ENCODE measurements at regions not wholly inside any gene's neighbourhood (a gene's known extent, or its start where the extent isn't known, plus 50 kb on each side); places are given as distances from the start of the nearest gene placed in this dataset.

DNA sequence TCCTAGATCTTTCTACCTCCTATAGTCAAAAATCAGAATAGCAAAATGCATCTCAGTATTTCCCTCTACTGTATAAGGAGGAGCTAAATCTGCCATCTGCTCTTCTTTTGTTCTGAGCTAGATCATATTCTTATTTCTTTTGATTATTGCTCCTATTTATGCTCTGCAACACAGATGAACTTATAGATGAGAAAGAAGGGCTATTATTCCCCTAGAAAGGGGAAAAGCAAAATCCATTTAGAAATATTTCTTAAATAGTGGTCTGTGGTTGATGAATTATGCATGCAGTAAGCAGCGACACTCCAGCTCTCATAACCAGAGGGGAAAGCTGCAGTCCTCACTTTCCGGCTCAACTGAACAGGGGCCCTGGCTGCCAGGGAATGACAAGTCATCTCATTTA lies 207.3 kb upstream of the SORCS1 start:
- DNase-seq (ENCODE audit: low read depth) = no peak

DNA sequence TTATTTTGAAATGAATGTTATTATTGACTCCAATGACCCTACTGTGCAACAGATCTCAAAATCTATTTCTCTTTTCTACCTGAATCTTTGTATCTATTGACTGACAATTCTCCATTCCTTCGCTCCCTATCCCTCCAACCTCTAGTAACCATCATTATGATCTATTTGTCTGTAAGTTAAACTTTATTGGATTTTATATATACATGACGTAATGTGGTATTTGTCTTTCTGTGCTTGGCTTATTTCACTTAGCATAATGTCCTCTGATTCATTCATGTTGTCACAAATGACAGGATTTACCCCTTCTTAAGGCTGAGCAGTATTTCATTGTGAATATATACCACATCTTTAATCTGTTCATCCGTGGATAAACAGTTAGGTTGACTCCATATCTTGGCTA lies 200.4 kb upstream of the SORCS1 start:
- no peak for DNase-seq (ENCODE audit: low read depth)

GRCh38 chr10:107362306-107362705 lies 197.8 kb upstream of the SORCS1 start:
- no peak for DNase-seq (ENCODE audit: low read depth)

- no peak for DNase-seq (ENCODE audit: low read depth)
Observed at GRCh38 chr10:107357033-107357432, 192.5 kb upstream of the SORCS1 start.

GRCh38 chr10:107356396-107356795 lies 191.9 kb upstream of the SORCS1 start:
- no peak for DNase-seq (ENCODE audit: low read depth)

- no peak for DNase-seq (ENCODE audit: low read depth)
Observed at GRCh38 chr10:107342711-107343110, 178.2 kb upstream of the SORCS1 start.

DNA sequence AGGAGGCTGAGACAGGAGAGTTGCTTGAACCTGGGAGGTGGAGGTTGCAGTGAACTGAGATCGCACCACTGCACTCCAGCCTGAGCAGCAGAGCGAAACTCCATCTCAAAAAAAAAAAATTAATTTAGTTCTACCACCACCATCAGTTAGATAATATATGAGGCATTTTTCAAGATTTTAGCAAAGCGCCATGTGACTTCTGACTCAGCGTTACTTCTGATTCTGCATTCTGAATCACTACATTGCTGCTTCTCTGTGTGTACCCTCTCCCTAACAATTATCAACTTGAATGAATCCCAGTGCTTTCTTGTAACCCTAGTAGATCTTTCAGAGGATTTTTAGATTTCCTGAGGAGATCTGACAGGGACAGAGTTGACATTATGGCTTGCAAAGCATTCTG lies 176.8 kb upstream of the SORCS1 start:
- no peak for DNase-seq (ENCODE audit: low read depth)

DNA sequence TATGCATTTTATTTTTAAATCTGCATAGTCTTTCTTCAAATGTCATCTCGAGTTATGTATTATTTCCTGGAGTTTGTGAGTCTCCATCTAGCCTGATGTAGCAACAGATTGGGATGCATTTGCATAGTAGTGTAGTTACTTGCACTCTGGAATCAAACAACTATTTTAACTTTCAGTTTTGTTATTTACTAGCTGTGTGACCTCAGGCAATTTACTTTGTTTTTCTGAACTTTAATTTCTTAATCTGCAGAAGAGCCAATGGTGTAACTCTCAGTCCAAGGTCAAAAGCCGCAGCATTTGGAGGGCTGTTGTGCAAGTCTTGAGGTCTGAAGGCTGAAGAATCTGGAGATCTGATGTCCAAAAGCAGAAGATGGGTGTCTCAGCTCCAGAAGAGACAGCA lies 175.8 kb upstream of the SORCS1 start:
- no peak for DNase-seq (ENCODE audit: low read depth)

GRCh38 chr10:107336061-107336460 lies 171.6 kb upstream of the SORCS1 start:
- no peak for DNase-seq (ENCODE audit: low read depth)

DNA sequence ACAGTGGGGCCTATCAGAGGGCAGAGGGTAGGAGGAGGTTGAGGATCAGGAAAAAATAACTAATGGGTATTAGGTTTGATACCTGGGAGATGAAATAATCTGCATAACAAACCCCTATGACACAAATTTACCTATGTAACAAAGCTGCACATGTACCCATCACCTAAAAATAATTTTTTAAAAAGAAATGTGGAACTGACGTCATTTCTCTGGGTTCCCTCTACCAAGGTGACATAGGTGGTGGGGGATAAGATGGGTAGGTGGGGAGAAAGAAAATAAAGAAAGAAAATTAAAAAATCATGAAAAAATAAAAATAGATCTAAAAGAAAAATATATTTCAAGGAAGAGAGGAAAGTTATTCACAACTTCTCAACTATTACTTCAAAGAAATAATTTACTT lies 153.1 kb upstream of the SORCS1 start:
- DNase-seq (ENCODE audit: low read depth) = no peak

- no peak for DNase-seq (ENCODE audit: low read depth)
Observed at GRCh38 chr10:107303203-107303602, 138.7 kb upstream of the SORCS1 start.

GRCh38 chr10:107299606-107300005 lies 135.1 kb upstream of the SORCS1 start:
- no peak for DNase-seq (ENCODE audit: low read depth)

DNA sequence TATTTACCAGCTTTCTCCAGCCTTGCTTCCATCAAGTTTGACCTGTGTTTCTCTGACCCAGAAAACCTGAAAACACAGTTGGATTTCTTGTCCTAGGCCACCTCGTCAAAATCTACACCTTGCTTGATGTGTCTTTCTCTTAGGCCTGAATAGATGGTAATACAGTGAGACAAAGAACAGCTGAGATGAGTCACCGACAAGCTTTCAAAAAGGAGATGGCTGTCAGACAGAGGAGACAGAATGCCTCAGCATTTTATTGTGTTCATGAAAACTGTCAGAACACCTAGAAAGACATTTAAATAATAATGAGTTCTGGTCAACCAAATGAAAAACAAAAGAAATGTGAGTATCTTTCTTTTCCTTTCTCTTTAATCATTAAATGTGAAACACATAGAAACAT lies 119.7 kb upstream of the SORCS1 start:
- no peak for DNase-seq (ENCODE audit: low read depth)

DNA sequence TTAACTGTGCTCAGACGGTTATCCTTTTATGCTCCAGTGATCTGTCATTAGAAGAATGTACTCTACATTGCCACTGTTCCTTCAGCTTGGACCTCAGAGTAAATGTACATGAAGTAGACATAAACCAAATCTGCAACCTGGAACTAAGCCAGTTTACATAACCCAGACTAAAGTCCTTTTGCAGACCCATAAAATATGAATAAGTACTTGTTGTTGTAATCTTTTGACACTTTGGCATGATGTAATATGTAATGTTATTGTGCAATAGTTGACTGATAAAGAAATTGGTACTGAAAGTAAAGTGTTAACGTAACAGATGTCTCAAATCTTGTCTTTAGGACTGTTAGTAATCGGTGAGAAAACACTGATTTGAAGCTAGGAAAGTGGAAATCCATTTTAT lies 115.8 kb upstream of the SORCS1 start:
- DNase-seq (ENCODE audit: low read depth) = no peak

GRCh38 chr10:107277591-107277990 lies 113.1 kb upstream of the SORCS1 start:
- DNase-seq (ENCODE audit: low read depth) = no peak

DNA sequence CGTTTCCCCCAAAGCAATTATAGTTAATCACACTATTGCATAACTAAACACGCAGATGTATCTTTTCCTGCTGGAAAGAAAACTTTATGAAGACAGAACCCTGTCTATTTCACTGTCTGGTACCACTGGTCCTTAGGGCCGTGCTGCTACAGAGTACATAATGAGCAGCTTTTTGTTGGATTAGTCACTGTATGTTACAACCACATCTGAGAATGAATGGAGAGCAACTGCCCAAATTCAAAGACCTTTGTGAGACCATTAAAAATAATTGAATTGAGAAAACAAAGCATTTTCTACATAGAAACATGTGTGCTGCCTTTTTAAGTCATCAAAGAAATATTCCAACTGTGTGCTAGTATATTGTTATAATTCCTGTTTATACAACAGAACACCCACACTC lies 111.3 kb upstream of the SORCS1 start:
- DNase-seq (ENCODE audit: low read depth) = no peak

GRCh38 chr10:107269626-107270025 lies 105.1 kb upstream of the SORCS1 start:
- no peak for DNase-seq (ENCODE audit: low read depth)

GRCh38 chr10:107264742-107265141 lies 100.2 kb upstream of the SORCS1 start:
- no peak for DNase-seq (ENCODE audit: low read depth)

- DNase-seq (ENCODE audit: low read depth) = no peak
Observed at GRCh38 chr10:107244122-107244521, 79.6 kb upstream of the SORCS1 start.

DNA sequence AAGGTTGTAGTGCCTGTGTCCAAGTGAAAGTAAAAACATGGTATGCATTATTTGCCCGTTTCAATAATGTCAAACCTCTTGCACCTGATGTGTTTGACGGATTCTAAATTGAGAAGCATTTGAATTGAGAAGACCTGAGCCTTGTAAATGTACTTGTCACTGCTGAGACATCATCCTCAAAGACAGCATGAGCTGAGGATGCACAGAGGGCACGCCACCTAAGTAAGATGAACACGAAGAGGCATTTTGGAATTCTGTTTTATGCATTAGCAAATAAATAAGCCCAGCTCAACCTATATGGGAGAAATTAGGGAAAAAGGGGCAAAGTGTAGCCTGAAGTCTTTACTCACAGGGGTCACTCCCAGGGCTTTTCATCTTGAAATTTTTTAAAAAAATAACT lies 73.8 kb upstream of the SORCS1 start:
- DNase-seq (ENCODE audit: low read depth) = no peak

DNA sequence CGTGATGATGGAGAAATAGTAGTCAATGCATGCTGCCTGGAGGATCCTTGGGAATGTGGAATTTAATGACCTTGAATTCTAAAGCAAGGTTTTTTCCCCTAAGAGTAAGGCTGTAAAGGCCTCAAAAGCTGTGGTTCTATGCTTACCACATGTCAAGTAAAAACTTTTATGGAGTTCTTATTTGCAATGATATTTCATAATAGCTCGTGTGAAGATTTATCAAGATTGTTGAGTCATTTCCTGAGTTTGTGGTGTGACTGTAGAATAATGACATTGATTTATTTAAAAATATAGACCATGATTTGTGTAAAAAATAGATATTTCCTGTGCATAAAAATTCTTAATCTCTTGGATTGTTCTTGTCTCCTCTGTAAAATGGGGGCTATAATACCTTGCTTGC lies 67.5 kb upstream of the SORCS1 start:
- DNase-seq (ENCODE audit: low read depth) = no peak

- DNase-seq (ENCODE audit: low read depth) = no peak
Observed at GRCh38 chr10:107230887-107231286, 66.4 kb upstream of the SORCS1 start.

DNA sequence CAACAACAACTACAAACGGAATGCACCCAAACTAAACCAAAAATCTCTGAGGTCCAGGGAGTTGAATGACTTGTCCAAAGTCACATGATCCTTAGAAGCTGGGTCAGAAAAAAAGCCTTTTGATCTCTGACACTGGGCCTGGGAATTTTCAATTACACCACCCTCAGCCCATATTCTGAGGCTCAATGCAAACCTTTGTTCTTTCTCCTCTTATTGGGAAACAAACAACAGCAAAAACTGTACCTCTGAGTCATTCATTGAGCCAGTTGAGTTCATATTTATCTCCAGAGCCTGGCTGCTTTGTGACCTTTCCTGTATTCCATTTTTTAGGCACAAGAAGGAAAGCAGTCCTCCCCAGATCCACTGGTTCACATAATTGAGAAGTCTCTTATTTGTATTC lies 51.2 kb upstream of the SORCS1 start:
- DNase-seq (ENCODE audit: low read depth) = no peak
